GM10248 (cell line): ENCODE measurements at regions not wholly inside any gene's neighbourhood (a gene's known extent, or its start where the extent isn't known, plus 50 kb on each side); places are given as distances from the start of the nearest gene placed in this dataset.
"Not testable (repeated sequence)": the region's sequence is repeated elsewhere in the genome, so short reads cannot be mapped to it uniquely, and the experiment has no call there.

ENCODE experiments used
- CTCF ChIA-PET: fragments of 300-600 bp; sonication (Branson Sonifier 250); formaldehyde crosslinking; extraction: SDS; loops from one replicate; lab custom pipeline; 2021; ENCODE audit warnings: antibody characterized with exemption; lab: Yijun Ruan, JAX
- POLR2A ChIA-PET: fragments of 350-650 bp; sonication (Branson Sonifier 250); formaldehyde crosslinking; extraction: SDS; loops from one replicate; lab custom pipeline; 2020; ENCODE audit warnings: antibody characterized with exemption; lab: Yijun Ruan, JAX
- DNase-seq: peaks from one replicate; pipeline ENCODE4 v3.0.0; 2012; ENCODE audit errors: extremely low spot score
- TF ChIP-seq, protein P1 (sequence below): IDR thresholded peaks from 2 replicates; pipeline ENCODE4 v1.5.1; 2012; ENCODE audit warnings: mild to moderate bottlenecking, low read depth; ENCODE audit errors: extremely low read depth, missing control alignments, control extremely low read depth

DNA sequence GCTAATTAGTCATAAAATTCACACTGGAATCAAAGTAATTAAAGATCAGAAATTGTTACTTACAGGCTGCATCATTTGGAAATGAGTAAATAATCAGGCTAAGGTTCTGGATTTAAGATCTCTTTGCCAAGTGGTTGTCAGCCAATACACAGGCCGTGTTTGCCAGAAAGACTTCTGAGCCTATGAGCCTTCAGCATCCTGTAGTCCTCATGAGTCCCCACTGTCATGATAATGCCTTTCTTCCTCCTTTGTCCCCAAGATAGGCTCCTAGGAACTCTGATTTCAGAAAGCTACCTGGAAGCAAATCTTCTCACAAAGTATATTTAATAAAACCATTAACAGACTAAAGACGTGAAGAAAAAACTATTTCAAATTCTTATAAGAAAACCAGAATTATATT, 810.5 kb downstream of the DNAH5 start:
- no peak for DNase-seq
- POLR2A ChIA-PET = no interaction called here
- TF ChIP-seq, protein P1, sequence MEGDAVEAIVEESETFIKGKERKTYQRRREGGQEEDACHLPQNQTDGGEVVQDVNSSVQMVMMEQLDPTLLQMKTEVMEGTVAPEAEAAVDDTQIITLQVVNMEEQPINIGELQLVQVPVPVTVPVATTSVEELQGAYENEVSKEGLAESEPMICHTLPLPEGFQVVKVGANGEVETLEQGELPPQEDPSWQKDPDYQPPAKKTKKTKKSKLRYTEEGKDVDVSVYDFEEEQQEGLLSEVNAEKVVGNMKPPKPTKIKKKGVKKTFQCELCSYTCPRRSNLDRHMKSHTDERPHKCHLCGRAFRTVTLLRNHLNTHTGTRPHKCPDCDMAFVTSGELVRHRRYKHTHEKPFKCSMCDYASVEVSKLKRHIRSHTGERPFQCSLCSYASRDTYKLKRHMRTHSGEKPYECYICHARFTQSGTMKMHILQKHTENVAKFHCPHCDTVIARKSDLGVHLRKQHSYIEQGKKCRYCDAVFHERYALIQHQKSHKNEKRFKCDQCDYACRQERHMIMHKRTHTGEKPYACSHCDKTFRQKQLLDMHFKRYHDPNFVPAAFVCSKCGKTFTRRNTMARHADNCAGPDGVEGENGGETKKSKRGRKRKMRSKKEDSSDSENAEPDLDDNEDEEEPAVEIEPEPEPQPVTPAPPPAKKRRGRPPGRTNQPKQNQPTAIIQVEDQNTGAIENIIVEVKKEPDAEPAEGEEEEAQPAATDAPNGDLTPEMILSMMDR = no peak
- CTCF ChIA-PET = interaction anchor here (1.3 to 1.7 kb wide), 3 partner anchors 10 to 63 kb away, joined by 3 to 4 read pairs (median 3); no protein-coding TSS in a partner anchor

DNA sequence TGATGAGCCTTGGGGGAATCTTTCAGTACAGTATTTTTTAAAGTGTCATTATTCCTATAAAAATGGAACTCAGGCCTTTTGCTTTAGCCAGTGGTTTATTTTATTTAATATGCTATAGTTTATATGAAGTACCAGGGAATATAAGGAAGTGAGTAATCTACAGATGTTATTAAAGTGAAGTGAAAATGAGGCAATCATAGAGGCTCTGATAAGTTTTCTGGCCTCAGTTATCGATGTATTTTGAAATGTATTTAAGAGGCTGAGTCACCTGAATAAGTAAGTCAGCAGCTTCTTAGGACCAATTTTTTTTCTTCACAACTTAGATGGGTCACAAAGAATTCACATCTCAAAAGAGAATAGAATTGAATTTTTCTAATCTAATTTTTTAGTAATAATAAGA, 829.0 kb downstream of the DNAH5 start:
- ChIA-PET CTCF (no interaction called here), POLR2A (no interaction called here)
- TF ChIP-seq, protein P1 = no peak
- DNase-seq = no peak

DNA sequence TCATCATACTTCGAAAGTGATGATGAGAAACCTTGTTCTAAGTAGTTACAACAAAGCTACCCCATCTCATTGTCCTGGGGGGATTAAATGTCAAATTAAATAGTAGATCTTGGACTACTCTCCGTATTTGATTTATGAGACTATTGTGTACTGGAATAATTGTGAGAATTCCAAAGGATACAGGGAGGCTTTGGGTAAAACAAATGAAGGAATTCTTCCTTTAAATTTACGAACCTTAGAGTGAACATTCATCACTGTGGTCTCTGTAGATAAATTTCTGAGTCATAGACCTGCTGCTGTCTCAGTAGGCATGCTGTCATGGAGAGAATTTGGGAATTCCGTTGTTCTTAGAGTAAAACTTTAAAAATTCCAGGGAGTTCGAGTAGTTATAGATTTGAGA, 836.2 kb downstream of the DNAH5 start:
- CTCF ChIA-PET = no interaction called here
- POLR2A ChIA-PET = no interaction called here
- no peak for DNase-seq
- TF ChIP-seq, protein P1 = no peak

DNA sequence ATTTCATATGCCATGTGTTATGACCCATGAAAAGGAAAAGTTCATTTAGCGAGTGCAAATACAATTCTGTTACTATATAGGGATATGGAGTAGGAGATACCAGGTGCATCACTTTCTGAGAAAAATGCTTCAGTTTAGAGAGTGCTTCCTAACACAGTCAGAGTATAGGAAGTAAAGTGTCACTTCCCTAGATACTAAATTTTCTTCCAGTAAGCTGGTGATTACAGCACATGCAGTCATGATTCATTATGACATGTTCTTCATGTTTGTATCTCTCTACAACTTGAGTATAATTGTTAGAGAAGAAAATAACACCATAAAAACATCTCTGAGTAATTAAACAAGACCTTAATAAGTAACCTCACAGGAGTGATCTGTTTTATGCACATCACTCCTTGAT, 837.0 kb downstream of the DNAH5 start:
- ChIA-PET CTCF (no interaction called here), POLR2A (no interaction called here)
- TF ChIP-seq, protein P1 = no peak
- DNase-seq = no peak

DNA sequence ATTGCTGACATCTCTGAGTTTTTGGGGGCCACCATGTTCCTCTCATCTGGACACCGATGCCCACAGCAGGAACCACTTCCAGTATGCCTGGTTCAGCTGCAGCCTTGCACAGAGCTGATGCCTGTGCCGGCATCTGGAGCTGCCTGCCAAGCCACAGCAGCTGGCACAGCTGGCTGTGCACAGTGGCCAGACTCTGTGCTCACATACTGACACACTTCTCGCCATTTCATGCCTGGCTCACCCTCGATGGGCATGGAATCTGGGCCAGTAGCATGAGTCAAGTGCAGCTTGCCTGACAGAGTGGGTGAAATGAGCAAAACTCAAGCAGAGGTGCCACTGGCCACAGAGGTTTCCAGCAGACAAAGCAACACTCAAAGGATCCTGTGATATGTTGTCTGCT, 863.4 kb downstream of the DNAH5 start:
- ChIA-PET CTCF (no interaction called here), POLR2A (no interaction called here)
- TF ChIP-seq, protein P1 = no peak
- no peak for DNase-seq

DNA sequence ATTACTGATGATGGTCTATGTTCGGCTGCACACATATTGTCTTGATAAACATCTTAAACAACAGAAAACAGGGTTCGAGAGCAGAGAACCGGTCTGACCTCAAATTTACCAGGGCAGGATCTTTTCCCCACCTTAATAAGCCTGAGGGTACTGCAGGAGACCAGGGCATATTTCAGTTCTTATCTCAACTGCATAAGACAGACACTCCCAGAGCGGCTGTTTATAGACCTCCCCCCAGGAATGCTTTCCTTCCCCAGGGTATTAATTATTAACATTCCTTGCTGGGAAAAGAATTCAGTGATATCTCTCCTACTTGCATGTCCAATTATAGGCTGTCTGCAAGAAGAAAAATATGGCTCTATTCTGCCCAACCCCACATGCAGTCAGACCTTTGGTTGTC, 871.6 kb downstream of the DNAH5 start:
- POLR2A ChIA-PET, CTCF ChIA-PET, DNase-seq: not testable (repeated sequence)

DNA sequence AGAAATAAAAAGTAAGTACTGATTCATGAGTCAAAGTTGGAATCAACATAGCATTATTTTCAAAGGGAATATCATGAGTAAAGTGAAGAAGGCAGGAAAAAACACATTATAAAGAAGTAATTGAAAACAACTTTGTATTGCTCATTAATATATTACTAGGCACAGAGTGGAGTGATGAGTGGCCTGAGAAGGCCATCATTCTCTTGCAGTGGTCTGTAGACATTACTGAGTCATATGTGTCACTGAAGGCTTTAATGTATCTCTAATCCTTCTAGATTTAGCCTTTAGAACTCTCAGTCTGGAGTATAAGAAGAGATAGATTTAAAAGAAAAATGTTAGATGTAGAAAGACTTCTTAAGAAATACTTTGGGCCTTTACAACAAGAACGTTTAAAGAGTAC, 881.4 kb downstream of the DNAH5 start:
- ChIA-PET POLR2A (no interaction called here), CTCF (no interaction called here)
- DNase-seq = no peak
- TF ChIP-seq, protein P1 = no peak
